ENCODE measurements at regions not wholly inside any gene's neighbourhood (a gene's known extent, or its start where the extent isn't known, plus 50 kb on each side); places are given as distances from the start of the nearest gene placed in this dataset.

DNA sequence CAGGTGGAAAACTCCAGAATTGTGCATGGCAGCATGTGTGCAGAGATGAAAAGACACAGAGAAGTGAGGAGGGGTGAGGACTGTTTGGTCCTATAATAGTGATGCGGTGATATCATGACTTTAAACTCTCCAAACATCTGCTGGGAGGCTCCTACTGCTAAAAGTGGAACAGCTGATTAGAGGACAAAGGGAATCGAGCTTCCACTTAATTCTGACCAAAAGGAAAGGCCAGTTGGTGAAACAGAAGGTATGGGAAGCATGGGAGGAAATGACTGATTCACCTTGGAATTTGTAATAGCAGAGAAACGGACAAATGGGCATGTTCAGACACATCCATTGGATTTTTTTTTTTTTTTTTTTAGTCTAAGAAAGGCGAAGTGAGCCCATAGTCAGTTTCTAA, 67.5 kb upstream of the MAMDC2 start:
- no peaks in the 10 kb centered on the region for H3K9me2 ChIP-seq (replicated peaks; ENCODE audit: low read depth, low read length)
- no peak overlapping the region for H3K4me3 ChIP-seq (ENCODE audit: low read length, poor library complexity, severe bottlenecking)
- no peaks in the 10 kb centered on the region for H4K20me1 ChIP-seq (ENCODE audit: insufficient read depth, low read length, poor library complexity, severe bottlenecking)
- no peaks in the 10 kb centered on the region for H3K9me3 ChIP-seq (ENCODE audit: insufficient read depth, low read depth, low read length)
- H3K27me3 ChIP-seq (ENCODE audit: insufficient read depth, low read length, poor library complexity, severe bottlenecking): no peaks in the 10 kb centered on the region
- H3K79me2 ChIP-seq (ENCODE audit: insufficient read depth, low read length): no peaks in the 10 kb centered on the region
- H3K4me1 ChIP-seq (ENCODE audit: insufficient read depth, low read length, poor library complexity, severe bottlenecking): peaks cover 3% of the 10 kb centered on the region
- no peaks in the 10 kb centered on the region for H3K36me3 ChIP-seq (ENCODE audit: insufficient read depth, low read length)
- no peak overlapping the region for H3K9ac ChIP-seq (ENCODE audit: low read depth, low read length, poor library complexity, severe bottlenecking)
- no peak overlapping the region for H3K4me2 ChIP-seq (ENCODE audit: low read depth, low read length, poor library complexity, severe bottlenecking)
- TF ChIP-seq CTCF (conservative IDR thresholded peaks at IDR 0.05; ENCODE audit: low read length): no peak
- TF ChIP-seq EZH2phosphoT487 (IDR thresholded peaks at IDR 0.05; ENCODE audit: borderline replicate concordance): no peak
- no peak overlapping the region for H2AFZ ChIP-seq (ENCODE audit: low read length)
- no peaks in the 10 kb centered on the region for H3F3A ChIP-seq (ENCODE audit: low read depth)

DNA sequence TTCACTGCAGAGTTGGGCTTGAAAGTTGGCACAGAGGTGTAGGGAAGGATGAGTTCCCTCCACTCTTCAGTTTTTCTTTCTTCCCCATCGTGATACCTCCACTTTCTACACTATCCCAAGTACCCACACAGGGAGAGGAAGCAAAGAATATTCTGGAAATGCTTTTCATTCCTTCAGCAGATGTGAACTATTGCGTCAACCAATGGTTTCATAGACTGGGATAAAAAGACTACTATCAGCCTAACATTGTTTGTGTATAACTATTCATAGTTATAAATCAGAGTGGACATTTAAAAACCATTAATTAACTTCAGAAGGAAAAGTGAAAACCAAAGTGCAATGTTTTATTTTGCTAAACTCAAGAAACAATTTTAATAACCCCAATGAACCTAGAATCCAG, 63.6 kb upstream of the MAMDC2 start:
- TF ChIP-seq CTCF (conservative IDR thresholded peaks at IDR 0.05; ENCODE audit: low read length): no peak
- TF ChIP-seq EZH2phosphoT487 (IDR thresholded peaks at IDR 0.05; ENCODE audit: borderline replicate concordance): no peak
- H3K36me3 ChIP-seq (ENCODE audit: insufficient read depth, low read length): no peaks in the 10 kb centered on the region
- H2AFZ ChIP-seq (ENCODE audit: low read length): no peak overlapping the region
- H3K9me3 ChIP-seq (ENCODE audit: insufficient read depth, low read depth, low read length): no peaks in the 10 kb centered on the region
- H3K4me1 ChIP-seq (ENCODE audit: insufficient read depth, low read length, poor library complexity, severe bottlenecking): peaks cover 26% of the 10 kb centered on the region
- H3K4me3 ChIP-seq (ENCODE audit: low read length, poor library complexity, severe bottlenecking): no peak overlapping the region
- no peaks in the 10 kb centered on the region for H3K27me3 ChIP-seq (ENCODE audit: insufficient read depth, low read length, poor library complexity, severe bottlenecking)
- no peaks in the 10 kb centered on the region for H4K20me1 ChIP-seq (ENCODE audit: insufficient read depth, low read length, poor library complexity, severe bottlenecking)
- no peak overlapping the region for H3K4me2 ChIP-seq (ENCODE audit: low read depth, low read length, poor library complexity, severe bottlenecking)
- no peaks in the 10 kb centered on the region for H3F3A ChIP-seq (ENCODE audit: low read depth)
- H3K9me2 ChIP-seq (replicated peaks; ENCODE audit: low read depth, low read length): no peaks in the 10 kb centered on the region
- no peaks in the 10 kb centered on the region for H3K79me2 ChIP-seq (ENCODE audit: insufficient read depth, low read length)
- H3K9ac ChIP-seq (ENCODE audit: low read depth, low read length, poor library complexity, severe bottlenecking): no peak overlapping the region

GRCh38 chr9:69980591-69980990, 63.1 kb upstream of the MAMDC2 start:
- Histone ChIP-seq H3K4me2 (ENCODE audit: low read depth, low read length, poor library complexity, severe bottlenecking) (no peak overlapping the region), H3K36me3 (ENCODE audit: insufficient read depth, low read length) (no peaks in the 10 kb centered on the region), H3K4me3 (ENCODE audit: low read length, poor library complexity, severe bottlenecking) (no peak overlapping the region), H3K4me1 (ENCODE audit: insufficient read depth, low read length, poor library complexity, severe bottlenecking) (peaks cover 26% of the 10 kb centered on the region), H3F3A (ENCODE audit: low read depth) (no peaks in the 10 kb centered on the region), H3K9ac (ENCODE audit: low read depth, low read length, poor library complexity, severe bottlenecking) (no peak overlapping the region), H4K20me1 (ENCODE audit: insufficient read depth, low read length, poor library complexity, severe bottlenecking) (no peaks in the 10 kb centered on the region), H3K9me3 (ENCODE audit: insufficient read depth, low read depth, low read length) (no peaks in the 10 kb centered on the region), H3K79me2 (ENCODE audit: insufficient read depth, low read length) (no peaks in the 10 kb centered on the region), H3K9me2 (replicated peaks; ENCODE audit: low read depth, low read length) (no peaks in the 10 kb centered on the region), H3K27me3 (ENCODE audit: insufficient read depth, low read length, poor library complexity, severe bottlenecking) (no peaks in the 10 kb centered on the region), H2AFZ (ENCODE audit: low read length) (no peak overlapping the region)
- TF ChIP-seq EZH2phosphoT487 (IDR thresholded peaks at IDR 0.05; ENCODE audit: borderline replicate concordance) (no peak), CTCF (conservative IDR thresholded peaks at IDR 0.05; ENCODE audit: low read length) (no peak)

All from Loucy (cell line).